ENCODE measurements at regions not wholly inside any gene's neighbourhood (a gene's known extent, or its start where the extent isn't known, plus 50 kb on each side); places are given as distances from the start of the nearest gene placed in this dataset.

DNA sequence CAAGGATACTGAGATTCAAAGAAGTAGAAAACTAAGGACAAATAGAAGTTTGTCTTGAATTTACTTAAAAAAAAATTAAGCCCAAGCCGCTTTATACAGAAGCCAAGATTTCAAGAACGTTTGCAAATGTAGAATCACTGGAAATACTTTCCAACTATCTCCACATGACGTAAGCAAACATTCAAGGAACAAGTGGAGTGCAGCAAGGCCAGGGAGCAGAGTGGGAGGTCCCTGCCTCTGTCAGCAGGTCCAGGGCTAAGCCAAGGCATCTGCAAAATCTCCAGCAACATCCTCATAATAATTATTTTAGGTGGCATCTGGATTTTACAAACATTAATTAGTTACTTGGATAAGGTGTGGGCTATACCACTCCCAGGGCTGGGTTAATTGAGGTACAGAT is 60.1 kb upstream of the AKIRIN2 start:
- intact Hi-C loops (cut with DNase I): no loop called here

DNA sequence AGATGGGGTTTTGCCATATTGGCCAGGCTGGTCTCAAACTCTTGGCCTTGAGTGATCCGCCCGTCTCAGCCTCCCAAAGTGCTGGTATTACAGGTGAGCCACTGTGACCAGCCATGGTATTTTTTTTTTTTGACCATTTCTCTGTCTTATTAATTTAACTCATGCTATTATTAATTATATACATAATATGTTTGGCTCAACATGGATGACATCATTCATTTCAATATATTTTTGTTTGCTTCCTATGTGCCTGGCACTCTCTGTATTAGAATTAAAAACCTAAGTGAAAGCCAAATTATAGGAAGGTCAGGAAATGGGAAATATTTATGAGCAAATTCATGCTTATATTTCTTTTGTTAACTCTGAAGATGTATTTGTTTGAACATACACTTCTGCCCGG is 55.8 kb upstream of the AKIRIN2 start:
- intact Hi-C loops (cut with DNase I): no loop called here
- DNase-seq (no peak), ATAC-seq (no peak)
- H3K27me3 ChIP-seq: no peaks in the 10 kb centered on the region
- no peak overlapping the region for H3K4me3 ChIP-seq
- no peak for TF ChIP-seq CTCF (IDR thresholded peaks at IDR 0.05)
- no peak for TF ChIP-seq POLR2A (IDR thresholded peaks at IDR 0.05)
- no peak overlapping the region for H3K27ac ChIP-seq
- no peaks in the 10 kb centered on the region for H3K9me3 ChIP-seq
- WGBS, 2 donors: 92 to 93% methylated on average over 3 of the region's 3 CpGs
- H3K36me3 ChIP-seq (replicated peaks in 1 of 2; ENCODE audit: insufficient read depth in 1 of 2, low read depth in 2 of 2): no peaks in the 10 kb centered on the region
- H3K4me1 ChIP-seq: no peaks in the 10 kb centered on the region

More for the DNA sequence above, 60.1 kb upstream of the AKIRIN2 start:
- Histone ChIP-seq H3K4me3 (no peak overlapping the region), H3K27me3 (no peaks in the 10 kb centered on the region), H3K9me3 (no peaks in the 10 kb centered on the region), H3K36me3 (replicated peaks in 1 of 2; ENCODE audit: insufficient read depth in 1 of 2, low read depth in 2 of 2) (no peaks in the 10 kb centered on the region), H3K4me1 (no peaks in the 10 kb centered on the region), H3K27ac (no peak overlapping the region)
- no peak for DNase-seq
- ATAC-seq: no peak
- WGBS, 2 donors: 49 to 59% methylated on average over 3 of the region's 3 CpGs
- TF ChIP-seq POLR2A (IDR thresholded peaks at IDR 0.05) (no peak), CTCF (IDR thresholded peaks at IDR 0.05) (no peak)

- no peak overlapping the region for H3K27ac ChIP-seq
- no peaks in the 10 kb centered on the region for H3K4me1 ChIP-seq
- TF ChIP-seq POLR2A (IDR thresholded peaks at IDR 0.05) (no peak), CTCF (IDR thresholded peaks at IDR 0.05) (no peak)
- 45 to 51% methylated on average over 2 of the region's 2 CpGs for WGBS, 2 donors
- H3K4me3 ChIP-seq: no peak overlapping the region
- no peak for ATAC-seq
- H3K9me3 ChIP-seq: no peaks in the 10 kb centered on the region
- peak in 1 of 4 donors; percentile 50 for DNase-seq
- H3K36me3 ChIP-seq (replicated peaks in 1 of 2; ENCODE audit: insufficient read depth in 1 of 2, low read depth in 2 of 2): no peaks in the 10 kb centered on the region
- intact Hi-C loops (cut with DNase I): no loop called here
- H3K27me3 ChIP-seq: no peaks in the 10 kb centered on the region
These were observed 54.8 kb upstream of the AKIRIN2 start for GRCh38 chr6:87756858-87757257.

DNA sequence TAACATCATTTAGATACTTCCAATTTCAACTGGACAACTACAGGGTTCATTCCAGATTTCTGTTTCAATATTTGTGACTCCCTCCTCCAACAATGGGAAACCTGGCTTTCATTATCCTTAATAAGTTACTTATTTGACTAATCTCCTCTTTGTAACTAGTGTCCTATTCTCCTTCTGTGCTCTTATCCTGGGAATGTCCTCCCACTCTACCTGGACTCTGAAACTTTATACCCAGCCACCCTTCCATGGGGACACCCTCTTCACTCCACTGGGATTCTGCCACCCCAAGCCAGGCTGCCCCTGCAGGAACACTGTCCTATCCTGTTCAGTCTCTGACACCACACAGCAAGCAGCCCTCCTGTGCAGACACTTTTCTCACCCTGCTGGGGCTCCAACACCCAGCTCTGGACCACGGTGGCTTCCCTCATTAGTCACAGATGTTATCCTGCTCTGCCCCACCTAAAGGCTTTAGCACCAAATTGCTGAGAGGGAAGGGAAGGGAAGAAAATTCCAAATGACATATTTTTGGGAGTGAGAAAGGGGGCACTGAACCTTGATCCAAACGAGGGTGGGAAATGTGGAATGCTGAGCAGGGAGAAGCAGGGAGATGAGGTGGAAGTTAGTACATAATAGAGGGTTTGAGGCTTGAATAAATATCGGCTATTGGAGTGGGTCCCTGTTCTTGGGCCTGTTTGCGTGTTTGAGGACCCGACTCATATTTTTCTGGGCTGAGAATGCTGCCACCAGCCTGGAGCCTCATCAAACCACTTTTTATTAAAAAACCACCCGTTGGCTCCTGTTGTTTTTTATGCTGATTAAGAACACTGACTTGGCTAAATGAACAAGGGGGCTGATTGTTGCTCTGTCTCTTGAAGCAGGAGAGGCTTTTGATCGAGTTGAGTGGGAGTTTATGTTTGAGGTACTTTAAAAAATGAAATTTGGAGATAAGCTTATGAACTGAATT is 54.0 kb upstream of the AKIRIN2 start:
- TF ChIP-seq POLR2A (IDR thresholded peaks at IDR 0.05): no peak
- no peak for TF ChIP-seq CTCF (IDR thresholded peaks at IDR 0.05)
- Histone ChIP-seq H3K9me3 (no peaks in the 10 kb centered on the region), H3K27ac (no peak overlapping the region), H3K4me3 (no peak overlapping the region), H3K27me3 (no peaks in the 10 kb centered on the region), H3K36me3 (replicated peaks in 1 of 2; ENCODE audit: insufficient read depth in 1 of 2, low read depth in 2 of 2) (no peaks in the 10 kb centered on the region), H3K4me1 (no peaks in the 10 kb centered on the region)
- ATAC-seq: no peak
- no peak for DNase-seq
- intact Hi-C loops (cut with DNase I): no loop called here
- WGBS, 2 donors: 41 to 42% methylated on average over 7 of the region's 7 CpGs

DNA sequence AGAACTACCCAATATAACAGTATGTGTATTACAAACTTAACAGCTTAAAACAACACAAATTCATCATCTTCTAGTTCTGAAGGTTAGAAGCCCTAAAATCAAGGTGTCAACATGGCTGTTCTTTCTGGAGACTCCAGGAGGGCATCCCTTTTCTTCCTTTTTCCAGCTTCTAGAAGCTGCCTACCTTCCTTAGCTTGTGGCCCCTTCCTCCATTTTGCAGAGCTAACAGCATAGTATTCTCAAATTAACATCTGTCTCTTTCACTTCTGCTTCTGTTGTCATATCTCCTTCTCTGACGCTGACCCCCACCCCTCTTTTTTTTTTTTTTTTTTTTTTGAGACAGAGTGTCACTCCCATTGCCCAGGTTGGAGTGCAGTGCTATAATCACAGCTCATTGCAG is 52.8 kb upstream of the AKIRIN2 start:
- 22 to 54% methylated on average over 1 of the region's 1 CpG for WGBS, 2 donors
- Histone ChIP-seq H3K36me3 (replicated peaks in 1 of 2; ENCODE audit: insufficient read depth in 1 of 2, low read depth in 2 of 2) (no peaks in the 10 kb centered on the region), H3K4me3 (no peak overlapping the region), H3K9me3 (no peaks in the 10 kb centered on the region), H3K4me1 (no peaks in the 10 kb centered on the region), H3K27ac (no peak overlapping the region), H3K27me3 (no peaks in the 10 kb centered on the region)
- intact Hi-C loops (cut with DNase I): no loop called here
- ATAC-seq (no peak), DNase-seq (no peak)
- TF ChIP-seq CTCF (IDR thresholded peaks at IDR 0.05) (no peak), POLR2A (IDR thresholded peaks at IDR 0.05) (no peak)

All from body of pancreas (tissue), 4 donors.